ENCODE measurements at regions not wholly inside any gene's neighbourhood (a gene's known extent, or its start where the extent isn't known, plus 50 kb on each side); places are given as distances from the start of the nearest gene placed in this dataset.

DNA sequence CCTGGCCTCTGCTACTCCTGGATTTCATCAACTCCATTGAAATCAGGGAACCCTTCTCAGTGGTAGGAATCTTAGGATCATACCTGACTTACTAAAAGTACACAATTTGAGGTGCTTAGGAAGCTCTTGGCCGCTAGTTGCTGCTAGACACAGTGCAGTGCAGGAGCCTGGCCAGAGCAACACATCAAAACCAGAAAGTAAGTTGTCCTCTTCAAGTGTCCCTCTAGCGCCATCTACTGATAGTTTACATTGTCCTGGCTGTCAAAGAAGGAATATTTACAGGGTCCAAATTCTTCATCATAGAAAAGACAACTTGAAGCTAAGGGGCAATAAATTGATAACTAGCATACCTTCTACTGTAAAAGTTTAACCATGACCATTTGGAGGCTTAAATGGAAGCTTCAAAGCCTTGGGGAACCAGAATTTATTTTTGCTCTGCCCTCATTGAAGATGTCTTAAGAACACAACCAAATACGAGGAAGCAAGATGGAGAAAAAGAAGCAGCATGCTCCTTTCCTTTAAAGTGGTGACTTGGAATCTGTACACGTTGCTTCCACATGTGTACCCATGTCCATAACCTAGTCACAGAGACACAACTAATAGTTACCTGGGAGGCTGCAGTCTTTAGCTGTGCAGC, 889.1 kb upstream of the GCFC2 start:
- Histone ChIP-seq H3K4me1 (no peaks in the 10 kb centered on the region), H3K36me3 (no peaks in the 10 kb centered on the region), H3K4me3 (no peak overlapping the region), H3K9me3 (no peaks in the 10 kb centered on the region), H3K27me3 (no peaks in the 10 kb centered on the region), H3K27ac (no peak overlapping the region)
- WGBS, 2 donors, result 16 to 18% methylated on average over 4 of the region's 4 CpGs
- DNase-seq (ENCODE audit: low spot score in 2 of 2), result peak in 1 of 2 donors; percentile 44
- TF ChIP-seq EP300 (IDR thresholded peaks at IDR 0.05), result no peak
- TF ChIP-seq, protein P1, sequence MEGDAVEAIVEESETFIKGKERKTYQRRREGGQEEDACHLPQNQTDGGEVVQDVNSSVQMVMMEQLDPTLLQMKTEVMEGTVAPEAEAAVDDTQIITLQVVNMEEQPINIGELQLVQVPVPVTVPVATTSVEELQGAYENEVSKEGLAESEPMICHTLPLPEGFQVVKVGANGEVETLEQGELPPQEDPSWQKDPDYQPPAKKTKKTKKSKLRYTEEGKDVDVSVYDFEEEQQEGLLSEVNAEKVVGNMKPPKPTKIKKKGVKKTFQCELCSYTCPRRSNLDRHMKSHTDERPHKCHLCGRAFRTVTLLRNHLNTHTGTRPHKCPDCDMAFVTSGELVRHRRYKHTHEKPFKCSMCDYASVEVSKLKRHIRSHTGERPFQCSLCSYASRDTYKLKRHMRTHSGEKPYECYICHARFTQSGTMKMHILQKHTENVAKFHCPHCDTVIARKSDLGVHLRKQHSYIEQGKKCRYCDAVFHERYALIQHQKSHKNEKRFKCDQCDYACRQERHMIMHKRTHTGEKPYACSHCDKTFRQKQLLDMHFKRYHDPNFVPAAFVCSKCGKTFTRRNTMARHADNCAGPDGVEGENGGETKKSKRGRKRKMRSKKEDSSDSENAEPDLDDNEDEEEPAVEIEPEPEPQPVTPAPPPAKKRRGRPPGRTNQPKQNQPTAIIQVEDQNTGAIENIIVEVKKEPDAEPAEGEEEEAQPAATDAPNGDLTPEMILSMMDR (IDR thresholded peaks at IDR 0.05), result peak; percentile 45 to 59 (median 50)

DNA sequence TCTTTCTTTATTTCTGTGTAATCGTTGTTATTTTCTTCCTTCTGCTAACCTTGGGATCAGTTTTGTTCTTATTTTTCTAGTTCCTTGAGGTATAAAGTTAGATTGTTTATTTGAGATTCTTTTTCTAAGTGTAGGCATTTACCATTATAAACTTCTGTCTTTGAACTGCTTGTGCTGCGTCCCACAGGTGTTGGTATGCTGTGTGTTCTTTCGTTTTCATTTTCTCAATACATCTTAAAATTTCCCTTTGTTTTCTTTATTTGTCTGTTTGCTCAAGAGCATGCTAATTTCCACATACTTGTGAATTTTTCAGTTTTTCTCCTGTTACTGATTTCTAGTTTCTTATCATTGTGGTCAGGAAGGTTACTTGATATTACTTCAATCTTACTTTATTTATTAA, 873.8 kb upstream of the GCFC2 start:
- Histone ChIP-seq H3K36me3 (no peaks in the 10 kb centered on the region), H3K4me3 (no peak overlapping the region), H3K27ac (no peak overlapping the region), H3K4me1 (no peaks in the 10 kb centered on the region), H3K9me3 (no peaks in the 10 kb centered on the region), H3K27me3 (no peaks in the 10 kb centered on the region)
- no peak for DNase-seq (ENCODE audit: low spot score in 2 of 2)
- 74 to 92% methylated on average over 3 of the region's 3 CpGs for WGBS, 2 donors
- no peak for TF ChIP-seq EP300 (IDR thresholded peaks at IDR 0.05)
- TF ChIP-seq, protein P1 (IDR thresholded peaks at IDR 0.05), result no peak
- TF ChIP-seq POLR2A (IDR thresholded peaks at IDR 0.05), result no peak

DNA sequence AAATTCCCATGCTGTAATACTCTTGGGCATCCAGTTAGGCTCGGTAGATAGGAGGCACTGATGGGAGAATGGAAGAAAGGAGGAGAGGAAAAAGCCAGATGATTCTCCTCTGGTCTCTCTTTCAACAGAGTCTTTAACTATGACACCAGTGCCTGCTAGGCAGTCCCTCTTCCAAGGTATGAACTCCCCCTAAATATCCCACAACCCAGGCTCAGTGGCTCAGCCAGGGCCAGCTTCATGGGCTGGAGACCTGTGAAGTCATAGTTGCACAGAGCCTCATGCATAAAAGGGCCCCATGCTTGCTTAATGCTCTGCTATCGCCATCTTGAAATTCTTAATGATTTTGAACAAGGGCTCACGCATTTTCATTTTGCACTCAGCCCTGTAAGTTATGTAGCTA, 869.2 kb upstream of the GCFC2 start:
- WGBS, 2 donors, result 90 to 92% methylated on average over 3 of the region's 3 CpGs
- Histone ChIP-seq H3K27ac (no peak overlapping the region), H3K9me3 (no peaks in the 10 kb centered on the region), H3K4me3 (no peak overlapping the region), H3K36me3 (no peaks in the 10 kb centered on the region), H3K4me1 (no peaks in the 10 kb centered on the region), H3K27me3 (no peaks in the 10 kb centered on the region)
- DNase-seq (ENCODE audit: low spot score in 2 of 2), result no peak
- TF ChIP-seq POLR2A (IDR thresholded peaks at IDR 0.05), result no peak
- TF ChIP-seq, protein P1 (IDR thresholded peaks at IDR 0.05), result no peak
- TF ChIP-seq EP300 (IDR thresholded peaks at IDR 0.05), result no peak

DNA sequence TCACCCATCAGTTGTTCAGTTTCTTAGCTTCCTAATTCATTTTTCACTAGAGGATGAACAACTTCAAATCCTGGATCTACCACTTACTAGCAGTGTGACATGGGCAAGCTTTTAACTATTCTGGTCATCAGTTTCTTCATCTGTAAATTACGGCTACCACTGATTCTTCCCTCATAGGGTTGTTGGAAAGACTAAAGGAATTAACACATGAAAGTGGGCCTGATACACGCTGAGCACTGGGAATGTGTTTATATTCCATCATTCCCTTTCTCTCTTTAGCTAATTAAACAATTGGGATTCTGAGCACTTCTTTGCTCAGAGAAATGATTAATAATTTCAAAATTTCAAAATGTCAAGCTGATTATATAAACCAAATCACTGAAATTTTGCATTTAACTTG, 862.3 kb upstream of the GCFC2 start:
- no peaks in the 10 kb centered on the region for H3K27me3 ChIP-seq
- TF ChIP-seq, protein P1 (IDR thresholded peaks at IDR 0.05), result no peak
- no peak for TF ChIP-seq EP300 (IDR thresholded peaks at IDR 0.05)
- no peak for TF ChIP-seq POLR2A (IDR thresholded peaks at IDR 0.05)
- H3K36me3 ChIP-seq, result no peaks in the 10 kb centered on the region
- DNase-seq (ENCODE audit: low spot score in 2 of 2), result no peak
- H3K9me3 ChIP-seq, result no peaks in the 10 kb centered on the region
- WGBS, 2 donors, result 84 to 86% methylated on average over 2 of the region's 2 CpGs
- no peak overlapping the region for H3K27ac ChIP-seq
- no peaks in the 10 kb centered on the region for H3K4me1 ChIP-seq
- H3K4me3 ChIP-seq, result no peak overlapping the region

DNA sequence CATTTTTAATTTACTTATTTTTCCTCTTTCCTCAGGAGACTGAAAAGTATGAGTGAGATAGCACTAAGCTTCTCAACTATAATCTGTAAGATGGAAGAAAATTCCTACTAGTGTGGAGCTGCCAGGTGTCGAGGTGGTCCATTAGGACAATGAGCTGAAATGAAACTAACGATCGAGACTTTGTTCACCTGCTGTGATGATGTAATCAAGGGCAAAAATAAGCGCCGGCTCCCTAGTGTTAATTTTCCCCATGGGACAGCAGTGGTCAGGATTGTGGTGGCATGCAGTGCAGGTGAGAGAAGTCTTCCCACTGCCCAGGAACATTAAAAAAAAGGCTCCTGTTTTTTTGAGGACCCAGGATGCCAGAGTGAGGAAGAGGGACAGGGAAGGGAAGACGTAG, 859.1 kb upstream of the GCFC2 start:
- H3K4me1 ChIP-seq, result no peaks in the 10 kb centered on the region
- H3K27ac ChIP-seq, result no peak overlapping the region
- no peak overlapping the region for H3K4me3 ChIP-seq
- H3K36me3 ChIP-seq, result no peaks in the 10 kb centered on the region
- H3K9me3 ChIP-seq, result no peaks in the 10 kb centered on the region
- no peaks in the 10 kb centered on the region for H3K27me3 ChIP-seq
- TF ChIP-seq, protein P1 (IDR thresholded peaks at IDR 0.05), result no peak
- TF ChIP-seq POLR2A (IDR thresholded peaks at IDR 0.05) (no peak), EP300 (IDR thresholded peaks at IDR 0.05) (no peak)
- no peak for DNase-seq (ENCODE audit: low spot score in 2 of 2)
- 54 to 55% methylated on average over 6 of the region's 6 CpGs for WGBS, 2 donors
